ENCODE measurements at regions not wholly inside any gene's neighbourhood (a gene's known extent, or its start where the extent isn't known, plus 50 kb on each side); places are given as distances from the start of the nearest gene placed in this dataset.

DNA sequence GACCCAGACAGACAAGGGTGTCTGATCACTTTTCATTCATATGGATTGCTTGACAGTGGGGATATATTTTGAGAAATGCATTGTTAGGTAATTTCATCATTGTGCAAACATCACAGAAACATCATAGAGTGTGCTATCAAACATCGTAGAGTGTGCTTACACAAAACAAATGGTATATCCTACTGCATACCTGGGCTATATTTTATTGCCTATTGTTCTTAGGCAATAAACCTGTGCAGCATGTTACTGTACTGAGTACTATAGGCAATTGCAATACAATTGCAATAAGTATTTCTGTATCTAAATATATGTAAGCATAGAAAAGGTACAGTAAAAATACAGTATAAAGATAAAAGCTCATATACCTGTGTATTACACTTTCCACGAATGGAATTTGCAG, 319.1 kb downstream of the KIF20B start:
- no peaks in the 10 kb centered on the region for H3F3A ChIP-seq (ENCODE audit: insufficient read depth)
- no peaks in the 10 kb centered on the region for H3K79me2 ChIP-seq (ENCODE audit: insufficient read depth, low read length)
- no peak overlapping the region for H3K27ac ChIP-seq (ENCODE audit: low read depth, low read length)
- H3K36me3 ChIP-seq (ENCODE audit: low read length), result no peaks in the 10 kb centered on the region
- H2AFZ ChIP-seq (ENCODE audit: low read depth, low read length, severe bottlenecking), result no peak overlapping the region
- no peak overlapping the region for H3K9ac ChIP-seq (ENCODE audit: low read length)
- no peak overlapping the region for H3K4me3 ChIP-seq (ENCODE audit: insufficient read depth, low read length, poor library complexity, severe bottlenecking)
- H3K4me2 ChIP-seq (ENCODE audit: low read depth, low read length, poor library complexity, severe bottlenecking), result no peak overlapping the region
- H3K9me3 ChIP-seq (ENCODE audit: insufficient read depth, low read length), result no peaks in the 10 kb centered on the region
- H3K9me2 ChIP-seq (replicated peaks; ENCODE audit: insufficient read depth, low read length), result no peaks in the 10 kb centered on the region
- no peak for TF ChIP-seq EZH2phosphoT487 (conservative IDR thresholded peaks at IDR 0.05; ENCODE audit: low read length)
- no peak for TF ChIP-seq CTCF (IDR thresholded peaks at IDR 0.05; ENCODE audit: insufficient read depth, low read length, poor library complexity, severe bottlenecking)
- H4K20me1 ChIP-seq (ENCODE audit: low read depth, low read length), result no peaks in the 10 kb centered on the region
- no peaks in the 10 kb centered on the region for H3K27me3 ChIP-seq (ENCODE audit: low read length)

GRCh38 chr10:90023950-90024349, 322.6 kb downstream of the KIF20B start:
- no peaks in the 10 kb centered on the region for H3K27me3 ChIP-seq (ENCODE audit: low read length)
- no peaks in the 10 kb centered on the region for H3F3A ChIP-seq (ENCODE audit: insufficient read depth)
- no peak overlapping the region for H2AFZ ChIP-seq (ENCODE audit: low read depth, low read length, severe bottlenecking)
- no peak overlapping the region for H3K4me2 ChIP-seq (ENCODE audit: low read depth, low read length, poor library complexity, severe bottlenecking)
- H3K9me2 ChIP-seq (replicated peaks; ENCODE audit: insufficient read depth, low read length), result no peaks in the 10 kb centered on the region
- H3K27ac ChIP-seq (ENCODE audit: low read depth, low read length), result no peak overlapping the region
- no peak overlapping the region for H3K9ac ChIP-seq (ENCODE audit: low read length)
- H3K9me3 ChIP-seq (ENCODE audit: insufficient read depth, low read length), result no peaks in the 10 kb centered on the region
- H3K36me3 ChIP-seq (ENCODE audit: low read length), result no peaks in the 10 kb centered on the region
- no peak overlapping the region for H3K4me3 ChIP-seq (ENCODE audit: insufficient read depth, low read length, poor library complexity, severe bottlenecking)
- H4K20me1 ChIP-seq (ENCODE audit: low read depth, low read length), result no peaks in the 10 kb centered on the region
- TF ChIP-seq CTCF (IDR thresholded peaks at IDR 0.05; ENCODE audit: insufficient read depth, low read length, poor library complexity, severe bottlenecking), result no peak
- no peak for TF ChIP-seq EZH2phosphoT487 (conservative IDR thresholded peaks at IDR 0.05; ENCODE audit: low read length)
- no peaks in the 10 kb centered on the region for H3K79me2 ChIP-seq (ENCODE audit: insufficient read depth, low read length)

GRCh38 chr10:90028312-90028711, 326.9 kb downstream of the KIF20B start:
- Histone ChIP-seq H4K20me1 (ENCODE audit: low read depth, low read length) (no peaks in the 10 kb centered on the region), H3K4me3 (ENCODE audit: insufficient read depth, low read length, poor library complexity, severe bottlenecking) (no peak overlapping the region), H3K79me2 (ENCODE audit: insufficient read depth, low read length) (no peaks in the 10 kb centered on the region), H3K27me3 (ENCODE audit: low read length) (no peaks in the 10 kb centered on the region), H3K4me2 (ENCODE audit: low read depth, low read length, poor library complexity, severe bottlenecking) (no peak overlapping the region), H3K9ac (ENCODE audit: low read length) (no peak overlapping the region), H3K9me3 (ENCODE audit: insufficient read depth, low read length) (no peaks in the 10 kb centered on the region), H3F3A (ENCODE audit: insufficient read depth) (no peaks in the 10 kb centered on the region), H3K36me3 (ENCODE audit: low read length) (no peaks in the 10 kb centered on the region), H3K27ac (ENCODE audit: low read depth, low read length) (no peak overlapping the region), H2AFZ (ENCODE audit: low read depth, low read length, severe bottlenecking) (no peak overlapping the region), H3K9me2 (replicated peaks; ENCODE audit: insufficient read depth, low read length) (no peaks in the 10 kb centered on the region)
- TF ChIP-seq CTCF (IDR thresholded peaks at IDR 0.05; ENCODE audit: insufficient read depth, low read length, poor library complexity, severe bottlenecking) (no peak), EZH2phosphoT487 (conservative IDR thresholded peaks at IDR 0.05; ENCODE audit: low read length) (no peak)

DNA sequence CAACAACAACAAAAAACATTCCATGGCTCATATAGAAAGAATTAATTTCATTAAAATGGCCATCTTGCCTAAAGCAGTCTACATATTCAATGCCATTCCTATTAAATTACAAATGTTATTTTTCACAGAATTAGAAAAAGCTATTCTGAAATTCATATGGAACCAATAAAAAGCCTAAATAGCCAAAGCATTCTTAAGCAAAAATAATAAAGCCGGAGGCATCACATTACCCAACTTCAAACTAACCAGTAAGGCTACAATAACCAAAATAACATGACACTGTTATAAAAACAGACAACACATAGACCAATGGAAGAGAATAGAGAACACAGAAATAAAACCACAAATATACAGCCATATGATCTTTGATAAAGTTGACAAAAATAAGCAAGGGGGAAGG, 330.4 kb downstream of the KIF20B start:
- Histone ChIP-seq H3K9ac (ENCODE audit: low read length) (no peak overlapping the region), H3F3A (ENCODE audit: insufficient read depth) (no peaks in the 10 kb centered on the region), H3K4me3 (ENCODE audit: insufficient read depth, low read length, poor library complexity, severe bottlenecking) (no peak overlapping the region), H3K36me3 (ENCODE audit: low read length) (no peaks in the 10 kb centered on the region), H3K9me2 (replicated peaks; ENCODE audit: insufficient read depth, low read length) (no peaks in the 10 kb centered on the region), H3K79me2 (ENCODE audit: insufficient read depth, low read length) (no peaks in the 10 kb centered on the region), H2AFZ (ENCODE audit: low read depth, low read length, severe bottlenecking) (no peak overlapping the region), H3K27ac (ENCODE audit: low read depth, low read length) (no peak overlapping the region), H3K4me2 (ENCODE audit: low read depth, low read length, poor library complexity, severe bottlenecking) (no peak overlapping the region), H3K27me3 (ENCODE audit: low read length) (no peaks in the 10 kb centered on the region), H3K9me3 (ENCODE audit: insufficient read depth, low read length) (no peaks in the 10 kb centered on the region), H4K20me1 (ENCODE audit: low read depth, low read length) (no peaks in the 10 kb centered on the region)
- TF ChIP-seq EZH2phosphoT487 (conservative IDR thresholded peaks at IDR 0.05; ENCODE audit: low read length) (no peak), CTCF (IDR thresholded peaks at IDR 0.05; ENCODE audit: insufficient read depth, low read length, poor library complexity, severe bottlenecking) (no peak)

Measured in SU-DHL-6 (cell line).